ENCODE measurements at regions not wholly inside any gene's neighbourhood (a gene's known extent, or its start where the extent isn't known, plus 50 kb on each side); places are given as distances from the start of the nearest gene placed in this dataset.

- DNase-seq (ENCODE audit: low spot score) = no peak
Measured at GRCh38 chrX:22325096-22325495, 52.4 kb downstream of the CBLL2 start.

DNA sequence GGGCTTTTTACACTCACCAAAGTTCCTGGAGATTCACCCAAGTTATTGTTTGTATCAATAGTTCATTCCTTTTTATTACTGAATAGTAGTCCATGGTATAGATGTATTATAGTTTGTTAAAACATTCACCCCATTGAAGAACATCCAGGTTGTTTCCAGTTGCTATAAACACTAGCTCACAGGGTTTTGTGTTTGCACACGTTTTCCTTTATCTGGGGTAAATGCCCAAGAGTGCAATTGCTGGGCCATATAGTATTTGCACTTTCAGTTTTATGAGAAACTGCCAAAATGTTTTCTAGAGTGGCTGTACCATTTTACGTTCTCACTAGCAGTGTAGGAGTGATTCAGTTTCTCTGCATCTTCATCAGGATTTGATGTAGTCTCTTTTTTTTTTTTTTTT is 57.1 kb downstream of the CBLL2 start:
- DNase-seq (ENCODE audit: low spot score) = no peak

- DNase-seq (ENCODE audit: low spot score) = peak; percentile 36
Measured at GRCh38 chrX:22338740-22339139, 66.0 kb downstream of the CBLL2 start.

DNA sequence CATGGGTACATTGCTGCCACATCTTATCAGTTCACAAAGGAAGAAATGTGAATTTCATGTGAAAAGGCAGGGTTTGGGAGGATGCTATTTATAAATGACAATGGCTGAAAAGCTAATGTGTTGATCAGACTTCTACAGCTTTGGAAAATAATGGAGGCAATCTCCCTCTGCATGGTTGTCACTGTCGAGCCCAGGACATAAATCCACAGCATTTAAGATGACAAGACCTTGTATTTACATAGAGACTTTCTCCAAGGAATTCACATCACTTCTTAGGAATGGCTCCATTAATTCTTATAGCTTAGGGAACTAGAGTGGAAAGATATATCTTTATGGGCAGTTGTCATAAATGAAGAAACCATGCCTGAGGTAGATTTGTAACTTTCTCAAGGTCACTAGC is 66.7 kb downstream of the CBLL2 start:
- DNase-seq (ENCODE audit: low spot score) = no peak

GRCh38 chrX:22340022-22340616 is 67.4 kb downstream of the CBLL2 start:
- no peak for DNase-seq (ENCODE audit: low spot score)

- no peak for DNase-seq (ENCODE audit: low spot score)
Measured at GRCh38 chrX:22343192-22343591, 70.5 kb downstream of the CBLL2 start.

DNA sequence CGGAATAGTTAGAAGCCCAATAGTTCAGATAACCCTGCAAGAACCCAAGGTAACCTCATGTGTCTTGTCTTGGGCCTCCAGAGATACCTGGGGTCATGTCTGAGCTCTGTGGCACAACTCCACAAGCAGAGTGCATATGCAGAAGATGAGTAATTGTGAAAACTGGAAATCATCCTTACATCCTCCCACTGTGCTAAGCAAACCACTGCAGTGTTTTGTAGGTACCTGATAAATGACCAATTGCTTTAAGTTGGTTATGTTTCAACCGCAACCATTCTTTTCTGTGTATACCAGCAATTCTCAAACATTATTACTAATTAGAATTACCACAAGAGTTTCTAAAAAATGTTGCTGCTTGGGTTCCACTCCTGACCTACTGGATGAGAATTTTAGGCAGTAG is 73.2 kb downstream of the CBLL2 start:
- DNase-seq (ENCODE audit: low spot score) = no peak

DNA sequence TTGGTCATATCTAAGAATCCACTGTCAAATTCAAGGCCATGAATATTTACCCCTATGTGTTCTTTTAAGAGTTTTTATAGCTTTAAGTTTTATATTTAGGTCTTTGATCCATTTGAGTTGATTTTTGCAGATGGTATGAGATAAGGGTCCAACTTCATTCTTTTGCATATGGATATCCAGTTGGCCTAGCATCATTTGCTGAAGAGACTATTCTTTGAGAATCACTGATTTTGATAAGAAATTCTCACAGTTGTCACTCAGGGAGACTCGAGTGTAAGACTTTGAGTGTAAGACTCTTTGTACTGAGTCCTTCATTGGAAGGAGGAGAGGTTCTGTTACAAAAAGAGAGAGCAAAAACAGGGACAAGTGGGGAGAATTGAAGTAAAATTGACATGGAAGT is 74.8 kb downstream of the CBLL2 start:
- DNase-seq (ENCODE audit: low spot score) = no peak

- no peak for DNase-seq (ENCODE audit: low spot score)
Measured at GRCh38 chrX:22349116-22349515, 76.4 kb downstream of the CBLL2 start.

- DNase-seq (ENCODE audit: low spot score) = no peak
Measured at GRCh38 chrX:22351076-22351475, 78.4 kb downstream of the CBLL2 start.

DNA sequence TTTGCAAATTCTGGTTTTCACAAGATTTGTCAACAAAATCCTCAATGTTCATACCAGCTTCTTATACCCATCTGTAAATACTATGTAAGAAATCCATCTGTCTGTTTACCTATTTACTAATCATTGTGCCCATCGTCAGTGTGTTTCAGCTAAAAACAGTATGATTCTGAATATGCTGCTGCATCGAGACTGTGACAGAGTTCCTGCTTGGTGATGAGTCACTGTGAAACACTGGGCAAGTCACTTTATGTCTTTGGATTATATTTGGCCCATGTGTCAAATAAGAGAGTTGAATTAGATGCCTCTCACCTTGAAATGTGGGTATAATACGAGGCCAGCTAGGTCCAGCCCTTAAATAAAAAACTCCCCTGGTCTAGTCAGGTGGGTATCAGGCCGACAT is 79.3 kb downstream of the CBLL2 start:
- DNase-seq (ENCODE audit: low spot score) = no peak

GRCh38 chrX:22357621-22358020 is 84.9 kb downstream of the CBLL2 start:
- DNase-seq (ENCODE audit: low spot score) = no peak

DNA sequence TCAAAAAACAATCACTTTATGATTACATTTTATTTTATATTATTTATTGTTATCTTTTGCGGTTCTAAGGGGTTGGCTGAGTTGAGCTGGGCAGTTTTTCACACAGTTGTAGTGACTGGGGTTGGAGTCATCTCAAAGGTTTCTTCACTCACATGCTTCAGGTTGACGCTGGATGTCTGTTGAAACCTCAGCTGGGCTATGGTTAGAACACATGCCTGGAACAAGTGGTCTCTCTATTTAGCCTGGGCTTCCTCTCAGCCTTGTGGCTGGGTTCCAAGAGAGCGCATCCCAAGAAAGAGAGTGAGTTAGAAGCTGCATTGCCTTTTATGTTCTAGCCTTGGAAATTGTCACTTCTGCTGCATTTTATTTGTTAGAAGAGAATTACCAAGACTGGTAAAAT is 87.4 kb downstream of the CBLL2 start:
- no peak for DNase-seq (ENCODE audit: low spot score)

GRCh38 chrX:22365460-22365859 is 92.7 kb downstream of the CBLL2 start:
- peak; percentile 42 for DNase-seq (ENCODE audit: low spot score)

- no peak for DNase-seq (ENCODE audit: low spot score)
Measured at GRCh38 chrX:22366166-22366702, 93.5 kb downstream of the CBLL2 start.

GRCh38 chrX:22366906-22367305 is 94.2 kb downstream of the CBLL2 start:
- DNase-seq (ENCODE audit: low spot score) = no peak

- no peak for DNase-seq (ENCODE audit: low spot score)
Measured at GRCh38 chrX:22373094-22373493, 100.4 kb downstream of the CBLL2 start.

DNA sequence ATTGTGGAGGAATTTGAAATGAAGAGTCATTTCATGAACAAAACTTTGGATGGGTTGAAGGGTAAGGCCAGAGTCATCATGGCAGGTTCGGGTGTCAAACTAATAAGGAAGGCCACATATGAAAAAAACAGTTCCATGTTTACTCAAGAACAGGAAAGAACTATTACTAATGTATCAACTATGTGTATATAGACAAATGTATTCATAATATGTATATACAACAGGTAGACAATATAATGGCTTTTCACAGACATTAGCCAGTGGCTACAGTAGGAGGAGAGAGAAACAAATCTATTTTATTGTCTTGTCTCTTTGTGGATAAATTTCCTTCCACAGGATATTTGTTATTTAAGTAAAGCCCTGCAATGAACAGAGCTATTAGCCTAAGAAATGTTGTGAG is 101.1 kb downstream of the CBLL2 start:
- no peak for DNase-seq (ENCODE audit: low spot score)

DNA sequence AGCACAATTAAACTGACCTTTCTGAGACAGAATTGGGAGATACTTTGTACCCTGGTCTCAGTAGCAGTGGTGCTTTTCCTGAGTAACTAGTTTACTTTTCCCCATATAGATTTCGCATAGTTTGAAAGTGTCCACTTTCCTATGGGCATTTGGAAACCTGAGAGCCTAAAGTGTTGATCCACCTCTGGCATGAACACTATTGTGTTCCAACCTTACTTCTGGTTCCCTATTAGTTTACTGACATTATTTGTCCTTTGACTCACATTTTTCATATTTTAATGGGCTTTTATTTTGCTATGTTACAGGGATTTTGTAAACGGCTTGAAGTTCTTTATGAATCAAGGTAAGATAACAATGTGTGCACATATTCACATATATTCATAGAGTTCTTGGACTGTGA is 103.7 kb downstream of the CBLL2 start:
- DNase-seq (ENCODE audit: low spot score) = no peak

- DNase-seq (ENCODE audit: low spot score) = no peak
Measured at GRCh38 chrX:22378296-22378695, 105.6 kb downstream of the CBLL2 start.

- DNase-seq (ENCODE audit: low spot score) = peak; percentile 5
Measured at GRCh38 chrX:22383988-22384387, 111.3 kb downstream of the CBLL2 start.

DNA sequence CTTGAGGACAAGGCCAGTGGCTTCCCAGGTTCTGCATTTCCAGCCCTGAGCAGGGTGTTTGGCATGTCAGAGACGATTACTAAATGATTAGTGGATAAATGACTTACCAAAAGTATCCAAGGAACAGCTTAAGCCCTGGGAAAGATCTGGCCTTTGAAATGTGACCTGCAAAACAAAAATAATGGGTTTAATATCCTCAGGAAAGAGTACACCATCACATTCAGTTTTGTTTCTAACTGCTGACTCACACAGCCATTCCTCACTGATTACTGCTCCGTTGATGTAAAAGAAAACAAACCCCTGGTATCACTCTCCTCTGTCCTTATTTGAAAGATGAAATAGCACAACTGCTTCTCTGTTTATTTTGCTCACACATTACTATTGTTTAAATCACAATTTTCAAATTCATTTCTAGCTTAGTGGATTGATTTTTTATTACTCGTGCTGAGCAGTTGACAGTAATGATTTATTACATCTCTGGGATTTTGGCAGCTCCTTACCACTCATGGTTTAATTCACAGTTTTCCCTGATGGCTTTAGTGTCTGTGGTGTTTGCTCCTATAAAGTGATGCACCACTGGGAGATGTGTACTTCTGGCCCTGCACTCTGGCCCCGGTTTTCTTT is 117.0 kb downstream of the CBLL2 start:
- DNase-seq (ENCODE audit: low spot score) = peak; percentile 67

GRCh38 chrX:22392133-22392948 is 119.6 kb downstream of the CBLL2 start:
- no peak for DNase-seq (ENCODE audit: low spot score)

Data from H4 (cell line).